ENCODE measurements at regions not wholly inside any gene's neighbourhood (a gene's known extent, or its start where the extent isn't known, plus 50 kb on each side); places are given as distances from the start of the nearest gene placed in this dataset.

GRCh38 chr4:14294611-14295010 is 667.1 kb upstream of the BOD1L1 start:
- TF ChIP-seq CTCF (IDR thresholded peaks at IDR 0.05) = no peak
- TF ChIP-seq POLR2A (IDR thresholded peaks at IDR 0.05) = no peak

All from tibial nerve (tissue), 3 donors.